Activated T-cell treated with anti-CD3 and anti-CD28 coated beads for 1 hour (primary cell): ENCODE measurements at regions not wholly inside any gene's neighbourhood (a gene's known extent, or its start where the extent isn't known, plus 50 kb on each side); places are given as distances from the start of the nearest gene placed in this dataset.
"Not testable (repeated sequence)": the region's sequence is repeated elsewhere in the genome, so short reads cannot be mapped to it uniquely, and the experiment has no call there.

Source experiments
- DNase-seq: peaks from one replicate; pipeline ENCODE4 v3.0.0-alpha.2; 2020; ENCODE audit warnings: low read depth

- DNase-seq: not testable (repeated sequence)
Measured at GRCh38 chr2:21790311-21790710, 666.5 kb downstream of the TDRD15 start.

- no peak for DNase-seq
Measured at GRCh38 chr2:21792571-21792970, 668.8 kb downstream of the TDRD15 start.

GRCh38 chr2:21793461-21793860 lies 669.7 kb downstream of the TDRD15 start:
- DNase-seq: no peak

- no peak for DNase-seq
Measured at GRCh38 chr2:21794611-21795010, 670.8 kb downstream of the TDRD15 start.

GRCh38 chr2:21800356-21800755 lies 676.6 kb downstream of the TDRD15 start:
- no peak for DNase-seq

GRCh38 chr2:21803550-21803949 lies 679.8 kb downstream of the TDRD15 start:
- no peak for DNase-seq

- no peak for DNase-seq
Measured at GRCh38 chr2:21804151-21804550, 680.4 kb downstream of the TDRD15 start.

GRCh38 chr2:21811541-21811940 lies 687.8 kb downstream of the TDRD15 start:
- no peak for DNase-seq

GRCh38 chr2:21812766-21813165 lies 689.0 kb downstream of the TDRD15 start:
- DNase-seq: no peak

- no peak for DNase-seq
Measured at GRCh38 chr2:21814588-21815149, 690.9 kb downstream of the TDRD15 start.

GRCh38 chr2:21818212-21818795 lies 694.5 kb downstream of the TDRD15 start:
- DNase-seq: no peak

GRCh38 chr2:21819454-21819853 lies 695.7 kb downstream of the TDRD15 start:
- no peak for DNase-seq

- DNase-seq: no peak
Measured at GRCh38 chr2:21820271-21820670, 696.5 kb downstream of the TDRD15 start.

- DNase-seq: no peak
Measured at GRCh38 chr2:21821672-21822227, 698.0 kb downstream of the TDRD15 start.

- DNase-seq: no peak
Measured at GRCh38 chr2:21822505-21822904, 698.7 kb downstream of the TDRD15 start.

- no peak for DNase-seq
Measured at GRCh38 chr2:21833767-21834166, 710.0 kb downstream of the TDRD15 start.

- DNase-seq: no peak
Measured at GRCh38 chr2:21836261-21836660, 712.5 kb downstream of the TDRD15 start.

- no peak for DNase-seq
Measured at GRCh38 chr2:21836719-21837118, 713.0 kb downstream of the TDRD15 start.

- DNase-seq: no peak
Measured at GRCh38 chr2:21837168-21837960, 713.6 kb downstream of the TDRD15 start.

GRCh38 chr2:21841341-21841740 lies 717.6 kb downstream of the TDRD15 start:
- DNase-seq: no peak

GRCh38 chr2:21850367-21850766 lies 726.6 kb downstream of the TDRD15 start:
- not testable (repeated sequence) for DNase-seq

- no peak for DNase-seq
Measured at GRCh38 chr2:21854938-21855337, 731.2 kb downstream of the TDRD15 start.

GRCh38 chr2:21856708-21857107 lies 732.9 kb downstream of the TDRD15 start:
- no peak for DNase-seq
